H1 (cell line): ENCODE measurements at regions not wholly inside any gene's neighbourhood (a gene's known extent, or its start where the extent isn't known, plus 50 kb on each side); places are given as distances from the start of the nearest gene placed in this dataset.

ENCODE experiments used
- CREB1 ChIP-seq: IDR thresholded peaks from 2 replicates; pipeline ENCODE4 v1.6.1; 2012; ENCODE audit warnings: inconsistent platforms
- EZH2 ChIP-seq: fragments of 200-600 bp; sonication (generic); IDR thresholded peaks from 2 replicates; pipeline ENCODE4 v1.7.1; 2012; ENCODE audit warnings: low read depth, mild to moderate bottlenecking, moderate library complexity, low read length, inconsistent platforms; ENCODE audit not compliant: severe bottlenecking
- FOSL1 ChIP-seq: IDR thresholded peaks from 2 replicates; pipeline ENCODE4 v1.6.1; 2011; ENCODE audit warnings: mild to moderate bottlenecking, low read depth, low read length, moderate library complexity; ENCODE audit not compliant: insufficient read depth
- MAX ChIP-seq: IDR thresholded peaks from 2 replicates; pipeline ENCODE4 v1.6.1; 2012; ENCODE audit warnings: inconsistent platforms
- RNF2 ChIP-seq: fragments of 200-900, 300-1000 bp; sonication (generic); IDR thresholded peaks from 2 replicates; pipeline ENCODE4 v1.7.1; 2016; ENCODE audit warnings: borderline replicate concordance, low read depth, mild to moderate bottlenecking, antibody characterized with exemption, low read length; ENCODE audit not compliant: poor library complexity, severe bottlenecking; ENCODE audit errors: missing control alignments
- SAP30 ChIP-seq: fragments of 300-600 bp; sonication (generic); IDR thresholded peaks from 2 replicates; pipeline ENCODE4 v1.7.1; 2012; ENCODE audit warnings: low read length, moderate library complexity, mild to moderate bottlenecking, inconsistent platforms; ENCODE audit not compliant: insufficient read depth, insufficient replicate concordance
- TCF12 ChIP-seq: IDR thresholded peaks from 2 replicates; pipeline ENCODE4 v1.6.1; 2011; ENCODE audit warnings: low read depth, mild to moderate bottlenecking, low read length
- TEAD4 ChIP-seq: IDR thresholded peaks from 2 replicates; pipeline ENCODE4 v1.6.1; 2012; ENCODE audit warnings: low read depth, low read length, inconsistent platforms, mixed read lengths
- ZNF274 ChIP-seq: IDR thresholded peaks from 2 replicates; pipeline ENCODE4 v1.7.0; 2012; ENCODE audit warnings: low read length, borderline replicate concordance; ENCODE audit errors: extremely low read depth

DNA sequence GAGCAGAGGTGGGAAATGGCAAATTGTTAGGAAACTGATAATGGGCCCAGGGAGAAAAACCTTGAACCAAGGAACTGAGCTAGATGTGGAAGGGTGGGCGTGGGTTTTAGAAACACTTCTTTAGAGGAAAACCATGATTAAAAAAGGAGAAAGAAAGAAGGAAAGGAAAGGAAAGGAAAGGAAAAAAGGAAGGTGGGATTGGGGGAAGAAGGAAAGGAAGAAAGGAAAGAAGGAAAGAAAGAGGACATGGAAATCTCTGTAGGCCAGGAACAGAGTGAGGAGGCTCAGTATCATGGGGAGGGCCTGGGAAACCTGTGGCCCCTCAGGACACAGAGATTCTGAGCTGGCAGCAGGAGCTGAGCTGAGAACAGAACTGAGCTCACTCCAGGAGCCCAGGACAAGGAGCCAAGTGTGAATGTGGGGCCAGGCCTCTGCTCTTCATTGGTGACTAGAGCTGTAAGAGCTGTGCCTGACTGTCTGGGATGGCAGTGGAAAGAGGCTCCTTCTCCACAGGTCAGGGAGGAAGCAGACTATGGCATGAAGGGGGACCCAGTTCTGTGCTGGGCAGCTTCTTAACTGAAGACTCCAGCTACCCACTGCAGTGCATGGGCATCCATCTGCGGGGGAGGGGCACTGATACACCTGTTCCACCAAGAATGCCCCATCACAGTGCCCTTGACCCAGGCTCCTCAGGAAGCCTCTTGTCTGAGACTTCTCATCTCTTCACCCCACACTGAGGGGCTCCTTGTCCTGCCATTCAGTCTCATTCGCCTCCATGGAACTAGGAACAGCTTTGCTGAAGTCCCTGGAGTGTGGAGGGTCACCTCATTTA is 116.1 kb upstream of the BACH2 start (continued):
- TF ChIP-seq ZNF274 (no peak), SAP30 (no peak), CREB1 (no peak), FOSL1 (no peak), TCF12 (no peak), TEAD4 (no peak), RNF2 (no peak), MAX (no peak), EZH2 (no peak)
